ENCODE measurements at regions not wholly inside any gene's neighbourhood (a gene's known extent, or its start where the extent isn't known, plus 50 kb on each side); places are given as distances from the start of the nearest gene placed in this dataset.

GRCh38 chr3:105199217-105199616, 167.5 kb upstream of the ALCAM start:
- TF ChIP-seq RAD21 (conservative IDR thresholded peaks at IDR 0.05) (no peak), EZH2 (IDR thresholded peaks at IDR 0.05; ENCODE audit: borderline replicate concordance, insufficient read depth, low read length, poor library complexity, severe bottlenecking) (no peak), CTCF (IDR thresholded peaks at IDR 0.05; ENCODE audit: poor library complexity, severe bottlenecking) (no peak), EP300 (conservative IDR thresholded peaks at IDR 0.05; ENCODE audit: poor library complexity, severe bottlenecking) (no peak)
